ENCODE measurements at regions not wholly inside any gene's neighbourhood (a gene's known extent, or its start where the extent isn't known, plus 50 kb on each side); places are given as distances from the start of the nearest gene placed in this dataset.

DNA sequence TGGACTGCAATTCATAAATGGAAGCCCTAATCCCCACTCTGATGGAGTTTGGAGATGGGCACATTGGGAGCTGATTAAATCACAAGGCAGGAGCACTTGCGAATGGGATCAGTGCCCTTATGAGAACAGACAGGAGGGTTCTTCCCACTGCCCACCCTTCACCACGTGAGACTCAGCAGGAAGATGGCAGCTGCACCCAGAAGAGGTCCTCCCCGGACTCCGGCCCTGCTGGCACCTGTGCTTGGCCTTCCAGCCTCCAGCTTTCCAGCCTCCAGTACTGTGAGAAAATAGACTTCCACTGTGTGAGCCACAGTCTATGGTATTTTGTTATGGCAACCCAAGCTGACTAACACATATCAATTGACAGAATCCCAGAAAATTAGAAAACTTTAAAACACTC is 267.6 kb upstream of the SALL3 start:
- no peak overlapping the region for H2BK15ac ChIP-seq (ENCODE audit: low read depth, poor library complexity, severe bottlenecking)
- no peak overlapping the region for H3K4me2 ChIP-seq (ENCODE audit: low read length, poor library complexity, severe bottlenecking)
- no peaks in the 10 kb centered on the region for H3K4me1 ChIP-seq (ENCODE audit: control insufficient read depth, insufficient read depth, low read depth, low read length)
- no peak overlapping the region for H2BK12ac ChIP-seq (ENCODE audit: low read length in 2 of 2)
- peaks cover 31% of the 10 kb centered on the region for H3K9me3 ChIP-seq (ENCODE audit: control insufficient read depth, low read length)
- H3K4me3 ChIP-seq (ENCODE audit: insufficient read depth in 1 of 2, low read depth in 1 of 2, low read length in 2 of 2): no peak overlapping the region
- no peak overlapping the region for H2BK5ac ChIP-seq (ENCODE audit: low read depth, low read length, poor library complexity, severe bottlenecking)
- H2AK5ac ChIP-seq (ENCODE audit: low read length, severe bottlenecking): no peak overlapping the region
- no peak overlapping the region for H3K14ac ChIP-seq (ENCODE audit: low read length in 2 of 2)
- no peaks in the 10 kb centered on the region for H3K27me3 ChIP-seq (ENCODE audit: control insufficient read depth in 1 of 2, insufficient read depth in 1 of 2, low read length in 2 of 2)
- no peak overlapping the region for H2AFZ ChIP-seq (ENCODE audit: low read depth, low read length)
- no peak for DNase-seq
- H3K23ac ChIP-seq (ENCODE audit: low read length in 2 of 2): no peak overlapping the region
- H3K18ac ChIP-seq (ENCODE audit: low read depth in 1 of 2, low read length in 2 of 2): no peak overlapping the region
- no peak overlapping the region for H4K91ac ChIP-seq (ENCODE audit: low read length)
- no peak overlapping the region for H4K8ac ChIP-seq (ENCODE audit: low read length)
- no peaks in the 10 kb centered on the region for H3K36me3 ChIP-seq (ENCODE audit: control insufficient read depth in 1 of 2, insufficient read depth in 2 of 2, low read depth in 1 of 2, low read length in 2 of 2)
- H3K4ac ChIP-seq (ENCODE audit: low read depth in 1 of 2, low read length in 2 of 2): no peak overlapping the region
- 52% methylated on average over 4 of the region's 4 CpGs for WGBS
- H3K79me1 ChIP-seq (replicated peaks; ENCODE audit: low read length, poor library complexity, severe bottlenecking): no peaks in the 10 kb centered on the region
- H3K9ac ChIP-seq (ENCODE audit: low read length): no peak overlapping the region
- H2BK120ac ChIP-seq (ENCODE audit: low read depth, low read length): no peak overlapping the region
- no peak overlapping the region for H3K27ac ChIP-seq (ENCODE audit: low read length, poor library complexity, severe bottlenecking)

DNA sequence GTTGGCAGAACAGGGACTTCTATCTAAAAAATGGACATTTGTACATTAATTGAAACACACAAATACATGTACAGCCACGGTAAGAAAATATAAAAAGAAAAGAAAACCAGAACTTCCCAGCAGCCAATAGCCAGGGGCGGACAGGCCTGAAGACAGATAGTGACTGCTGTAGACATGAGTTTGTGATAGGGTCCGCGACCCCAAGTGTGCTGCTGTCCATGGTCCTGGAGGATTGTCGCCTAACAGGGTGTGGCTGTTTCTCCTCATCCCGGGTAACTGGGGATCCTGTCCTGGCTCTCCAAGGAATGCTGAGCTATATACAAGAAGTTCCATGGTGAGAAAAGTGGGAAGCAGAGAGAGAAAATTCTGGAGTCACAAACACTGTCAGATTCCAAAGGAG is 266.5 kb upstream of the SALL3 start:
- no peak overlapping the region for H2AFZ ChIP-seq (ENCODE audit: low read depth, low read length)
- DNase-seq: no peak
- no peak overlapping the region for H2BK15ac ChIP-seq (ENCODE audit: low read depth, poor library complexity, severe bottlenecking)
- H3K9me3 ChIP-seq (ENCODE audit: control insufficient read depth, low read length): peaks cover 25% of the 10 kb centered on the region
- no peak overlapping the region for H3K14ac ChIP-seq (ENCODE audit: low read length in 2 of 2)
- no peak overlapping the region for H3K4me3 ChIP-seq (ENCODE audit: insufficient read depth in 1 of 2, low read depth in 1 of 2, low read length in 2 of 2)
- H3K4me2 ChIP-seq (ENCODE audit: low read length, poor library complexity, severe bottlenecking): no peak overlapping the region
- H2BK5ac ChIP-seq (ENCODE audit: low read depth, low read length, poor library complexity, severe bottlenecking): no peak overlapping the region
- H3K79me1 ChIP-seq (replicated peaks; ENCODE audit: low read length, poor library complexity, severe bottlenecking): no peaks in the 10 kb centered on the region
- H3K4me1 ChIP-seq (ENCODE audit: control insufficient read depth, insufficient read depth, low read depth, low read length): no peaks in the 10 kb centered on the region
- no peak overlapping the region for H4K8ac ChIP-seq (ENCODE audit: low read length)
- no peak overlapping the region for H2BK120ac ChIP-seq (ENCODE audit: low read depth, low read length)
- H2BK12ac ChIP-seq (ENCODE audit: low read length in 2 of 2): no peak overlapping the region
- H3K23ac ChIP-seq (ENCODE audit: low read length in 2 of 2): no peak overlapping the region
- 45% methylated on average over 5 of the region's 6 CpGs for WGBS
- no peaks in the 10 kb centered on the region for H3K27me3 ChIP-seq (ENCODE audit: control insufficient read depth in 1 of 2, insufficient read depth in 1 of 2, low read length in 2 of 2)
- H3K18ac ChIP-seq (ENCODE audit: low read depth in 1 of 2, low read length in 2 of 2): no peak overlapping the region
- H3K9ac ChIP-seq (ENCODE audit: low read length): no peak overlapping the region
- no peak overlapping the region for H4K91ac ChIP-seq (ENCODE audit: low read length)
- no peak overlapping the region for H3K27ac ChIP-seq (ENCODE audit: low read length, poor library complexity, severe bottlenecking)
- H3K4ac ChIP-seq (ENCODE audit: low read depth in 1 of 2, low read length in 2 of 2): no peak overlapping the region
- H3K36me3 ChIP-seq (ENCODE audit: control insufficient read depth in 1 of 2, insufficient read depth in 2 of 2, low read depth in 1 of 2, low read length in 2 of 2): no peaks in the 10 kb centered on the region
- no peak overlapping the region for H2AK5ac ChIP-seq (ENCODE audit: low read length, severe bottlenecking)

DNA sequence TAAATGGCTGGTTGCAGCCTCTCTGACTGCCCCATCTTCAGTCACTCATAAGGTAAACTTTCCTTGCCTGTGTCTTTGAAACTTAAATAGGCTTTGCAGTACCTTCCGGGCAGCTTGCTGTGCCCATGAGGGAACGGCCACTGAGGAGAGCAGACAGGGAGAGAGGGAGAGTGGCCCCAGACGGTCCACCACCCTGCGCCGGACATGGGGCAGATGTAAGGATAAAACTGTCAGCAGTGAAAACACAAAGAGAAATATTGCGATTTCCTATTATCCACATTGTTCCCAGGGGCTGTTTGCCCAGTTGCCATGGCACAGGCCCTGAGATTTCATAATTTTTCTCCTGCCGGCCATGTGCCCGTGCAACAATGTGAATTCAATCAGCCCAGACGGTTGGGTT is 265.9 kb upstream of the SALL3 start:
- Histone ChIP-seq H3K9ac (ENCODE audit: low read length) (no peak overlapping the region), H3K4ac (ENCODE audit: low read depth in 1 of 2, low read length in 2 of 2) (no peak overlapping the region), H3K23ac (ENCODE audit: low read length in 2 of 2) (no peak overlapping the region), H4K91ac (ENCODE audit: low read length) (no peak overlapping the region), H2BK120ac (ENCODE audit: low read depth, low read length) (no peak overlapping the region), H3K36me3 (ENCODE audit: control insufficient read depth in 1 of 2, insufficient read depth in 2 of 2, low read depth in 1 of 2, low read length in 2 of 2) (no peaks in the 10 kb centered on the region), H3K79me1 (replicated peaks; ENCODE audit: low read length, poor library complexity, severe bottlenecking) (no peaks in the 10 kb centered on the region), H4K8ac (ENCODE audit: low read length) (no peak overlapping the region), H2AFZ (ENCODE audit: low read depth, low read length) (no peak overlapping the region), H2AK5ac (ENCODE audit: low read length, severe bottlenecking) (no peak overlapping the region), H3K27me3 (ENCODE audit: control insufficient read depth in 1 of 2, insufficient read depth in 1 of 2, low read length in 2 of 2) (no peaks in the 10 kb centered on the region), H3K18ac (ENCODE audit: low read depth in 1 of 2, low read length in 2 of 2) (no peak overlapping the region), H3K4me1 (ENCODE audit: control insufficient read depth, insufficient read depth, low read depth, low read length) (no peaks in the 10 kb centered on the region), H3K14ac (ENCODE audit: low read length in 2 of 2) (no peak overlapping the region), H2BK5ac (ENCODE audit: low read depth, low read length, poor library complexity, severe bottlenecking) (no peak overlapping the region), H3K27ac (ENCODE audit: low read length, poor library complexity, severe bottlenecking) (no peak overlapping the region), H3K9me3 (ENCODE audit: control insufficient read depth, low read length) (peaks cover 19% of the 10 kb centered on the region), H2BK12ac (ENCODE audit: low read length in 2 of 2) (no peak overlapping the region), H3K4me3 (ENCODE audit: insufficient read depth in 1 of 2, low read depth in 1 of 2, low read length in 2 of 2) (no peak overlapping the region), H2BK15ac (ENCODE audit: low read depth, poor library complexity, severe bottlenecking) (no peak overlapping the region), H3K4me2 (ENCODE audit: low read length, poor library complexity, severe bottlenecking) (no peak overlapping the region)
- WGBS: 82% methylated on average over 9 of the region's 9 CpGs
- DNase-seq: no peak

DNA sequence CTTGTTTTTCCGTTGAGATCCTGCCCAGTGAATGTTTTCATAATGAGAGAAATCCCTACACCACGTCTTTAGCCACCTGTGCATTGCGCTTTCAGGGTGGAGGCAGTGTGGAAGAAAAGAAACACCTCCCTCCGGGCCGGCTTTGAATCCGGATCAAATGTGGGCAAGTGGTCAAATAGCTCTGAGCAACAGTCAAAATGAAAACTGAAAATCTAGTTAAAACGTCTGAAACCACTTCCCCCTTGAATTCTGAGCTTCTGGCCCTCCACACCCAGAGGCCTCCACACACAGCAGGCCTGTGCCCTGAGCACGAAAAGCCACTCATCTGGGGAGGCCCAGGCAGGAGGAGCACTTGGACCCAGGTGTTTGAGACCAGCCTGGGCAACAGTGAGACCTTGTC is 263.6 kb upstream of the SALL3 start:
- H3K9me3 ChIP-seq (ENCODE audit: control insufficient read depth, low read length): peaks cover 14% of the 10 kb centered on the region
- no peaks in the 10 kb centered on the region for H3K36me3 ChIP-seq (ENCODE audit: control insufficient read depth in 1 of 2, insufficient read depth in 2 of 2, low read depth in 1 of 2, low read length in 2 of 2)
- H2AFZ ChIP-seq (ENCODE audit: low read depth, low read length): no peak overlapping the region
- H2BK5ac ChIP-seq (ENCODE audit: low read depth, low read length, poor library complexity, severe bottlenecking): no peak overlapping the region
- H3K14ac ChIP-seq (ENCODE audit: low read length in 2 of 2): no peak overlapping the region
- no peak overlapping the region for H3K4me3 ChIP-seq (ENCODE audit: insufficient read depth in 1 of 2, low read depth in 1 of 2, low read length in 2 of 2)
- H3K18ac ChIP-seq (ENCODE audit: low read depth in 1 of 2, low read length in 2 of 2): no peak overlapping the region
- H3K9ac ChIP-seq (ENCODE audit: low read length): no peak overlapping the region
- no peaks in the 10 kb centered on the region for H3K79me1 ChIP-seq (replicated peaks; ENCODE audit: low read length, poor library complexity, severe bottlenecking)
- H3K4me1 ChIP-seq (ENCODE audit: control insufficient read depth, insufficient read depth, low read depth, low read length): no peaks in the 10 kb centered on the region
- H3K23ac ChIP-seq (ENCODE audit: low read length in 2 of 2): no peak overlapping the region
- no peak overlapping the region for H3K4me2 ChIP-seq (ENCODE audit: low read length, poor library complexity, severe bottlenecking)
- H2BK12ac ChIP-seq (ENCODE audit: low read length in 2 of 2): no peak overlapping the region
- DNase-seq: no peak
- no peak overlapping the region for H4K91ac ChIP-seq (ENCODE audit: low read length)
- H2BK120ac ChIP-seq (ENCODE audit: low read depth, low read length): no peak overlapping the region
- no peak overlapping the region for H2BK15ac ChIP-seq (ENCODE audit: low read depth, poor library complexity, severe bottlenecking)
- 67% methylated on average over 8 of the region's 8 CpGs for WGBS
- H3K27ac ChIP-seq (ENCODE audit: low read length, poor library complexity, severe bottlenecking): no peak overlapping the region
- H3K27me3 ChIP-seq (ENCODE audit: control insufficient read depth in 1 of 2, insufficient read depth in 1 of 2, low read length in 2 of 2): no peaks in the 10 kb centered on the region
- no peak overlapping the region for H2AK5ac ChIP-seq (ENCODE audit: low read length, severe bottlenecking)
- H4K8ac ChIP-seq (ENCODE audit: low read length): no peak overlapping the region
- no peak overlapping the region for H3K4ac ChIP-seq (ENCODE audit: low read depth in 1 of 2, low read length in 2 of 2)

All from mesenchymal stem cell (in vitro differentiated cells and primary cell).